ENCODE measurements at regions not wholly inside any gene's neighbourhood (a gene's known extent, or its start where the extent isn't known, plus 50 kb on each side); places are given as distances from the start of the nearest gene placed in this dataset.
"Not testable (repeated sequence)": the region's sequence is repeated elsewhere in the genome, so short reads cannot be mapped to it uniquely, and the experiment has no call there.

GRCh38 chr6:26857289-26857688 is 197.7 kb upstream of the ZNF322 start:
- not testable (repeated sequence) for TF ChIP-seq CTCF, POLR2A (IDR thresholded peaks at IDR 0.05)

Data from transverse colon (tissue), 3 donors.